CD14-positive monocyte (primary cell): ENCODE measurements at regions not wholly inside any gene's neighbourhood (a gene's known extent, or its start where the extent isn't known, plus 50 kb on each side); places are given as distances from the start of the nearest gene placed in this dataset.

Experiments
- DNase-seq, 3 donors: peaks; one replicate each; pipeline ENCODE4 v3.0.0-alpha.2; 2011 to 2022
- H2AFZ ChIP-seq: 2 replicates; pipeline ENCODE4 v1.6.0; 2012; ENCODE audit warnings: mild to moderate bottlenecking, low read depth, low read length, inconsistent platforms; ENCODE audit not compliant: insufficient read depth, poor library complexity, severe bottlenecking
- H3K27ac ChIP-seq, 2 donors: 1 replicate in 1 of 2; 2 replicates in 1 of 2; pipeline ENCODE4 v1.5.1; 2012 to 2013; ENCODE audit warnings: low read length in 2 of 2, control low read depth in 1 of 2, inconsistent platforms in 1 of 2, low read depth in 1 of 2, mild to moderate bottlenecking in 1 of 2
- H3K27me3 ChIP-seq, 2 donors: one replicate each; pipeline versions ENCODE4 v1.6.0 to v1.6.1; 2011 to 2013; ENCODE audit warnings: low read length in 2 of 2; ENCODE audit not compliant: control insufficient read depth in 2 of 2, insufficient read depth in 2 of 2
- H3K36me3 ChIP-seq, 2 donors: replicated peaks in 1 of 2; 1 replicate in 1 of 2; 2 replicates in 1 of 2; pipeline versions ENCODE4 v1.5.1 to v1.6.1; 2012 to 2013; ENCODE audit warnings: low read length in 2 of 2, control low read depth in 1 of 2, inconsistent platforms in 1 of 2, mild to moderate bottlenecking in 1 of 2; ENCODE audit not compliant: insufficient read depth in 2 of 2, control insufficient read depth in 1 of 2
- H3K4me1 ChIP-seq, 2 donors: 1 replicate in 1 of 2; 2 replicates in 1 of 2; pipeline versions ENCODE4 v1.5.1 to v1.6.1; 2012 to 2013; ENCODE audit warnings: low read length in 2 of 2, control low read depth in 1 of 2, inconsistent platforms in 1 of 2, mild to moderate bottlenecking in 1 of 2, moderate library complexity in 1 of 2; ENCODE audit not compliant: insufficient read depth in 2 of 2, control insufficient read depth in 1 of 2
- H3K4me2 ChIP-seq: replicated peaks from 2 replicates; pipeline ENCODE3; 2012; ENCODE audit warnings: low read length, moderate library complexity, mild to moderate bottlenecking; ENCODE audit not compliant: poor library complexity, severe bottlenecking; ENCODE audit errors: extremely low read depth
- H3K4me3 ChIP-seq, 3 experiments: fragments of 200-600 bp in 1 of 3; sonication (generic) in 1 of 3; replicated peaks in 1 of 3; 1 replicate in 2 of 3; 2 replicates in 1 of 3; pipeline ENCODE4 v1.5.1; 2011 to 2013; ENCODE audit warnings: low read length in 3 of 3, mild to moderate bottlenecking in 3 of 3, control low read depth in 2 of 3, low read depth in 2 of 3, inconsistent platforms in 1 of 3, moderate library complexity in 1 of 3
- H3K79me2 ChIP-seq: 2 replicates; pipeline ENCODE4 v1.6.0; 2012; ENCODE audit warnings: mild to moderate bottlenecking, control low read depth, inconsistent platforms, low read length, moderate library complexity; ENCODE audit not compliant: insufficient read depth
- H3K9ac ChIP-seq: 2 replicates; pipeline ENCODE4 v1.6.0; 2017; ENCODE audit warnings: low read length, mild to moderate bottlenecking; ENCODE audit not compliant: insufficient read depth, poor library complexity, severe bottlenecking
- H3K9me3 ChIP-seq, 2 donors: replicated peaks in 1 of 2; 1 replicate in 1 of 2; 2 replicates in 1 of 2; pipeline versions ENCODE4 v1.5.1 to v1.6.1; 2012 to 2013; ENCODE audit warnings: low read length in 2 of 2, control low read depth in 1 of 2; ENCODE audit not compliant: control insufficient read depth in 1 of 2, insufficient read depth in 1 of 2
- H4K20me1 ChIP-seq: 2 replicates; pipeline ENCODE4 v1.6.0; 2012; ENCODE audit warnings: mild to moderate bottlenecking, low read length, control low read depth, moderate library complexity; ENCODE audit not compliant: insufficient read depth
- H3K27ac Mint-ChIP-seq, 7 donors: one replicate each; pipeline ENCODE4 v1.8.0; 2020; ENCODE audit warnings: mild to moderate bottlenecking in 7 of 7, mixed read lengths in 7 of 7, moderate library complexity in 6 of 7, inconsistent platforms in 2 of 7
- H3K27me3 Mint-ChIP-seq, 3 donors: one replicate each; pipeline ENCODE4 v1.8.0; 2021 to 2022; ENCODE audit warnings: low read depth in 3 of 3, mild to moderate bottlenecking in 3 of 3, mixed read lengths in 3 of 3, moderate library complexity in 3 of 3, inconsistent platforms in 1 of 3
- H3K36me3 Mint-ChIP-seq, 2 donors: one replicate each; pipeline ENCODE4 v1.8.0; 2020; ENCODE audit warnings: mixed read lengths in 2 of 2, inconsistent platforms in 1 of 2, mild to moderate bottlenecking in 1 of 2
- H3K4me1 Mint-ChIP-seq: one replicate; pipeline ENCODE4 v1.8.0; 2020; ENCODE audit warnings: mild to moderate bottlenecking, mixed read lengths
- H3K4me3 Mint-ChIP-seq, 2 donors: one replicate each; pipeline ENCODE4 v1.8.0; 2020; ENCODE audit warnings: mild to moderate bottlenecking in 2 of 2, mixed read lengths in 2 of 2, moderate library complexity in 1 of 2
- H3K9me3 Mint-ChIP-seq, 7 donors: one replicate each; pipeline ENCODE4 v1.8.0; 2020 to 2022; ENCODE audit warnings: mixed read lengths in 7 of 7, mild to moderate bottlenecking in 6 of 7, moderate library complexity in 6 of 7, inconsistent platforms in 2 of 7
- CTCF ChIP-seq: fragments of 200-600 bp; IDR thresholded peaks from one replicate; pipeline ENCODE4 v1.8.0; 2022; ENCODE audit warnings: antibody characterized with exemption, mild to moderate bottlenecking
- WGBS: methylation state at CpG from one replicate; pipeline ENCODE4 v1.1.5; 2013; ENCODE audit warnings: missing lambda C conversion rate; ENCODE audit not compliant: insufficient coverage; 5-methylcytosine and 5-hydroxymethylcytosine counted together
- intact Hi-C, 2 donors: fragments of 100-400 bp; cut with micrococcal nuclease; formaldehyde crosslinking; loops; one replicate each; pipeline versions ENCODE4 v1.15.0 to v1.15.1; 2023

- no CpG with 5 or more reads among the region's 3 CpGs for WGBS
- intact Hi-C loops, result no loop called here
- peaks cover 0 to 3% of the 10 kb centered on the region in 2 donors for H3K9me3 ChIP-seq
- Mint-ChIP-seq H3K4me3 (no peak overlapping the region), H3K27me3 (no peaks in the 10 kb centered on the region), H3K4me1 (no peaks in the 10 kb centered on the region), H3K27ac (no peak overlapping the region), H3K36me3 (no peaks in the 10 kb centered on the region), H3K9me3 (peaks cover 0 to 7% (median 4%) of the 10 kb centered on the region in 7 donors)
- no peaks in the 10 kb centered on the region for H3K4me1 ChIP-seq
- no peaks in the 10 kb centered on the region for H4K20me1 ChIP-seq
- H3K79me2 ChIP-seq, result no peaks in the 10 kb centered on the region
- H3K27me3 ChIP-seq, result no peaks in the 10 kb centered on the region
- no peak for TF ChIP-seq CTCF
- no peak overlapping the region for H3K27ac ChIP-seq
- H3K36me3 ChIP-seq, result no peaks in the 10 kb centered on the region
- H3K4me2 ChIP-seq, result no peak overlapping the region
- H3K9ac ChIP-seq, result no peak overlapping the region
- no peak for DNase-seq
- H3K4me3 ChIP-seq, result no peak overlapping the region
- H2AFZ ChIP-seq, result no peak overlapping the region
These were observed 72.7 kb upstream of the ABI3BP start for GRCh38 chr3:101065962-101066361.

- no peaks in the 10 kb centered on the region for H3K36me3 ChIP-seq
- intact Hi-C loops, result no loop called here
- H4K20me1 ChIP-seq, result no peaks in the 10 kb centered on the region
- H3K4me1 ChIP-seq, result no peaks in the 10 kb centered on the region
- Mint-ChIP-seq H3K27me3 (no peaks in the 10 kb centered on the region), H3K9me3 (peaks cover 10 to 23% (median 11%) of the 10 kb centered on the region in 7 donors), H3K4me1 (no peaks in the 10 kb centered on the region), H3K4me3 (no peak overlapping the region), H3K27ac (no peak overlapping the region), H3K36me3 (no peaks in the 10 kb centered on the region)
- no peak for TF ChIP-seq CTCF
- H3K79me2 ChIP-seq, result no peaks in the 10 kb centered on the region
- DNase-seq, result no peak
- peaks cover 0 to 8% of the 10 kb centered on the region in 2 donors for H3K9me3 ChIP-seq
- H3K4me3 ChIP-seq, result no peak overlapping the region
- no peak overlapping the region for H2AFZ ChIP-seq
- H3K27ac ChIP-seq, result no peak overlapping the region
- no peak overlapping the region for H3K9ac ChIP-seq
- H3K4me2 ChIP-seq, result no peak overlapping the region
- no peaks in the 10 kb centered on the region for H3K27me3 ChIP-seq
These were observed 70.2 kb upstream of the ABI3BP start for GRCh38 chr3:101063401-101063800.
